Nephron progenitor cell (in vitro differentiated cells): ENCODE measurements at regions not wholly inside any gene's neighbourhood (a gene's known extent, or its start where the extent isn't known, plus 50 kb on each side); places are given as distances from the start of the nearest gene placed in this dataset.
A peak's percentile ranks its signal among the peaks of the same experiment; 100 is the strongest.

Experiments
- DNase-seq: peaks from one replicate; pipeline ENCODE4 v3.0.0; 2021
- H3K27ac Mint-ChIP-seq: 2 replicates; pipeline ENCODE4 v1.8.0; 2021; ENCODE audit warnings: mild to moderate bottlenecking, moderate library complexity, mixed read lengths
- H3K27me3 Mint-ChIP-seq: 2 replicates; pipeline ENCODE4 v1.8.0; 2021; ENCODE audit warnings: mild to moderate bottlenecking, low read depth, mixed read lengths; ENCODE audit not compliant: poor library complexity
- H3K36me3 Mint-ChIP-seq: 2 replicates; pipeline ENCODE4 v1.8.0; 2021; ENCODE audit warnings: low read depth, mixed read lengths
- H3K4me1 Mint-ChIP-seq: 2 replicates; pipeline ENCODE4 v1.8.0; 2021; ENCODE audit warnings: mixed read lengths
- H3K4me3 Mint-ChIP-seq: 2 replicates; pipeline ENCODE4 v1.8.0; 2021; ENCODE audit warnings: mild to moderate bottlenecking, moderate library complexity, mixed read lengths
- H3K9me3 Mint-ChIP-seq: 2 replicates; pipeline ENCODE4 v1.8.0; 2021; ENCODE audit warnings: mild to moderate bottlenecking, moderate library complexity, mixed read lengths
- CTCF ChIP-seq: fragments of 200-600 bp; sonication (generic); IDR thresholded peaks from 2 replicates; pipeline ENCODE4 v1.5.0; 2021; ENCODE audit warnings: antibody characterized with exemption

GRCh38 chr13:100853434-100853833 lies 178.8 kb upstream of the TMTC4 start:
- Mint-ChIP-seq H3K4me3 (no peak overlapping the region), H3K9me3 (peaks cover 13% of the 10 kb centered on the region), H3K4me1 (peaks cover 4% of the 10 kb centered on the region), H3K27ac (no peak overlapping the region), H3K27me3 (no peaks in the 10 kb centered on the region), H3K36me3 (no peaks in the 10 kb centered on the region)
- no peak for TF ChIP-seq CTCF
- no peak for DNase-seq

DNA sequence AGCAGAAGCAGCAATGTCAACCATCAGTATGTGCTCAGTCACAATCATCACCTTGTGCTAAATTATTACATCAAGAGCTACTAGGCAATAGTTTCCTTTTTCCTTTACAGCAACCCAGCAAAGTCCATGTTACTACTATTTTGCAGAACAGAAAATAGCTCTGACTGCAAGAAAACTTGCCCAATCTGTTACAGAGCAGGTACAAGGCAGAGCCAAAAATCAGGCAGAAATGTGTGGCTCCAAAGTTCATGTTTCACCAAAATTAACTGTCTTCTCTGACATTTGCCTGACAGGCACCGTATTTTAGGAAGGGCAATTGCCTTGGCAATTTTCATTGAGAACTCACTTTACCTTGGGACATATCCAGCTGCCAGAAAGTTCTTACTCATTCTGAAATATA lies 177.6 kb upstream of the TMTC4 start:
- peaks cover 16% of the 10 kb centered on the region for H3K9me3 Mint-ChIP-seq
- H3K27me3 Mint-ChIP-seq, result no peaks in the 10 kb centered on the region
- no peak for TF ChIP-seq CTCF
- H3K36me3 Mint-ChIP-seq, result no peaks in the 10 kb centered on the region
- H3K4me3 Mint-ChIP-seq, result no peak overlapping the region
- H3K27ac Mint-ChIP-seq, result no peak overlapping the region
- no peak for DNase-seq
- peaks cover 4% of the 10 kb centered on the region for H3K4me1 Mint-ChIP-seq

- Mint-ChIP-seq H3K27ac (no peak overlapping the region), H3K9me3 (peaks cover 16% of the 10 kb centered on the region), H3K4me1 (no peaks in the 10 kb centered on the region), H3K36me3 (no peaks in the 10 kb centered on the region), H3K4me3 (no peak overlapping the region), H3K27me3 (peaks cover 2% of the 10 kb centered on the region)
- DNase-seq, result no peak
- TF ChIP-seq CTCF, result no peak
Observed at GRCh38 chr13:100848304-100848703, 173.7 kb upstream of the TMTC4 start.

DNA sequence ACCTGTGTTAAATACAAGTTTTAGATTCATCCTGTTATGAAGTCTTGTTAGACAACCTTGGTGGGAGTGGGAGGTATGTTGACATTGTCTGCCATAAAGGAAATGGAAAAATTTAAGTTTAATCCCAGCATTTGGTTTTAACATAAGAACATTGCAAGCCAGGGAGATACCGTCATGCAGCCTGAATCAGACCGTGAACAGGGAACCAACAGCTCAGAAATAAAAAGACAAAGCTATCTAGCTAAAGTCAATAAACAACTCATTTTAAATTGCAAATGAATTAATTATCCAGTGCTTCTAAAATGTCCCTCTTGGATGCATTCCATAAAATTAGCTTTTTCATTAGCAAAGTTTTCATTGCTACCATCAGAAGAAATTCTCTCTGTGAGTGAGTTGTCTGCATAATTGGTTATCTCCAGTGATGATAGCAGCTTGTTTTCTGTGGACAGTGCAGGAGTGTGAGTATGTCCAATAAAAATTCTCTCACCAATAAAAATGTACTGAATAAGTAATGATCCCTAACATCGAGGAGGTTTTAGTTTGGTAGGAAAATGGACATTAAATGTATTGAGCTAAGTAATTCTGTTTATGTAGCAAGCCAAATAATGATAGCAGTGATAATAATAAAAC lies 170.6 kb upstream of the TMTC4 start:
- H3K27me3 Mint-ChIP-seq, result peaks cover 2% of the 10 kb centered on the region
- no peak for DNase-seq
- no peak for TF ChIP-seq CTCF
- no peak overlapping the region for H3K4me3 Mint-ChIP-seq
- peak overlapping the region; percentile 33 for H3K27ac Mint-ChIP-seq
- no peaks in the 10 kb centered on the region for H3K36me3 Mint-ChIP-seq
- H3K9me3 Mint-ChIP-seq, result peaks cover 16% of the 10 kb centered on the region
- H3K4me1 Mint-ChIP-seq, result peaks cover 11% of the 10 kb centered on the region

GRCh38 chr13:100842136-100842535 lies 167.5 kb upstream of the TMTC4 start:
- no peak overlapping the region for H3K4me3 Mint-ChIP-seq
- no peak for TF ChIP-seq CTCF

DNA sequence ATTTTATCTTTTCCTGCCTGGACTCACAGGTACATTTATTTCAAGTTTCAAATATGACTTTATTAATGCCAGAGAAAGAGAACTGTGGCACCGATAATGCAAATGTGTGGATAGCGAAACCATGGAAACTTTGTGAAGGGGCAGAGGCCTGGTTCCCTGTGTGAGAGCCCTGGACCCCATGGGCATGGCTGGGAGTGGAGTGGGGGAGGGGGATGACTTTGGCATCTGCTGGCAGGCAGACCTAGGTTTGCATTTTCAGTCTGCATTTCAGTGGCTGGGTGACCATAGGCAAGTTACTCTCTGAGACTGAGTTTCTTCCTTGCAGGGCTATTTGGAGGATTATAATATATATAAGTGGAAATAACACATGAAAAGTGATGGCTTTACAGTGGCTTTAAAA lies 163.8 kb upstream of the TMTC4 start:
- DNase-seq, result no peak
- peaks cover 4% of the 10 kb centered on the region for H3K27me3 Mint-ChIP-seq
- no peak overlapping the region for H3K27ac Mint-ChIP-seq
- TF ChIP-seq CTCF, result no peak
- no peaks in the 10 kb centered on the region for H3K36me3 Mint-ChIP-seq
- no peaks in the 10 kb centered on the region for H3K9me3 Mint-ChIP-seq
- no peak overlapping the region for H3K4me3 Mint-ChIP-seq
- peaks cover 19% of the 10 kb centered on the region for H3K4me1 Mint-ChIP-seq

More at GRCh38 chr13:100842136-100842535, 167.5 kb upstream of the TMTC4 start:
- no peaks in the 10 kb centered on the region for H3K9me3 Mint-ChIP-seq
- H3K36me3 Mint-ChIP-seq, result no peaks in the 10 kb centered on the region
- no peak for DNase-seq
- no peak overlapping the region for H3K27ac Mint-ChIP-seq
- peaks cover 19% of the 10 kb centered on the region for H3K4me1 Mint-ChIP-seq
- peaks cover 6% of the 10 kb centered on the region for H3K27me3 Mint-ChIP-seq
